HG03139 (cell line): ENCODE measurements at regions not wholly inside any gene's neighbourhood (a gene's known extent, or its start where the extent isn't known, plus 50 kb on each side); places are given as distances from the start of the nearest gene placed in this dataset.

Experiments
- ATAC-seq: cut with Tn5 transposase; IDR thresholded peaks from one replicate; pipeline ENCODE4 v1.9.1; 2021; ENCODE audit not compliant: unreplicated experiment

- no peak for ATAC-seq
Observed at GRCh38 chr9:101792475-101792874, 54.0 kb upstream of the GRIN3A start.

GRCh38 chr9:101791938-101792337 is 53.5 kb upstream of the GRIN3A start:
- peak; percentile 68 for ATAC-seq

- ATAC-seq, result no peak
Observed at GRCh38 chr9:101791533-101791932, 53.1 kb upstream of the GRIN3A start.
